K562 (cell line): ENCODE measurements at regions not wholly inside any gene's neighbourhood (a gene's known extent, or its start where the extent isn't known, plus 50 kb on each side); places are given as distances from the start of the nearest gene placed in this dataset.

ENCODE experiments used
- CHD1 ChIP-seq: fragments of 200-600 bp; sonication (generic); IDR thresholded peaks from one replicate; pipeline ENCODE4 v1.6.1; 2012; ENCODE audit warnings: mild to moderate bottlenecking, moderate library complexity, low read length, inconsistent platforms
- CTCF ChIP-seq, 3 experiments: IDR thresholded peaks in 2 of 3; conservative IDR thresholded peaks in 1 of 3; 2 replicates each; pipeline ENCODE4 v1.5.1; 2011 to 2012; ENCODE audit warnings: low read length in 3 of 3, mild to moderate bottlenecking in 3 of 3, control low read depth in 2 of 3, improper control_type of control experiment in 1 of 3, inconsistent platforms in 1 of 3, low read depth in 1 of 3, mixed read lengths in 1 of 3, moderate library complexity in 1 of 3; ENCODE audit not compliant: insufficient read depth in 2 of 3
- GABPA ChIP-seq: fragments of 200-800 bp; sonication (Bioruptor generic); conservative IDR thresholded peaks from 2 replicates; pipeline ENCODE4 v1.6.1; 2016; ENCODE audit warnings: low read depth, missing genetic modification characterization, missing compliant biosample characterization
- LCOR ChIP-seq: sonication (generic); formaldehyde crosslinking; IDR thresholded peaks from 2 replicates; pipeline ENCODE4 v1.8.0; 2022; ENCODE audit warnings: mild to moderate bottlenecking, missing genetic modification reagents
- MNT ChIP-seq, 2 experiments: fragments of 450-650 bp; conservative IDR thresholded peaks; 2 replicates each; pipeline ENCODE4 v1.6.1; 2017; ENCODE audit warnings: mild to moderate bottlenecking in 2 of 2, moderate library complexity in 2 of 2
- MXI1 ChIP-seq: IDR thresholded peaks from 2 replicates; pipeline ENCODE4 v1.6.1; 2011; ENCODE audit warnings: low read depth, mild to moderate bottlenecking, improper control_type of control experiment, low read length
- PCBP2 ChIP-seq: fragments of 200-400 bp; formaldehyde crosslinking; IDR thresholded peaks from 2 replicates; pipeline ENCODE4 v1.6.1; 2018; ENCODE audit warnings: low read length, low read depth, mild to moderate bottlenecking, moderate library complexity; ENCODE audit not compliant: poor library complexity, severe bottlenecking
- SPI1 ChIP-seq: IDR thresholded peaks from 2 replicates; pipeline ENCODE4 v1.6.1; 2011; ENCODE audit warnings: low read depth, low read length, control low read depth, borderline replicate concordance
- ZNF695 ChIP-seq: fragments of 450-650 bp; formaldehyde crosslinking; IDR thresholded peaks from 2 replicates; pipeline ENCODE4 v1.4.0; 2020; ENCODE audit warnings: mild to moderate bottlenecking, moderate library complexity

GRCh38 chr2:12243381-12243780 lies 473.4 kb upstream of the TRIB2 start:
- TF ChIP-seq CHD1 (no peak), GABPA (no peak), CTCF (IDR thresholded peaks at IDR 0.05 in 2 of 3, conservative IDR thresholded peaks at IDR 0.05 in 1 of 3; ENCODE audit: insufficient read depth in 2 of 3, low read depth in 1 of 3, low read length in 3 of 3) (no peak), MXI1 (no peak), SPI1 (no peak), LCOR (CRISPR knock-in tag) (no peak), MNT (conservative IDR thresholded peaks at IDR 0.05) (no peak), PCBP2 (no peak), ZNF695 (CRISPR knock-in tag) (no peak)
